Epithelial cell of prostate (primary cell): ENCODE measurements at regions not wholly inside any gene's neighbourhood (a gene's known extent, or its start where the extent isn't known, plus 50 kb on each side); places are given as distances from the start of the nearest gene placed in this dataset.
"Not testable (repeated sequence)": the region's sequence is repeated elsewhere in the genome, so short reads cannot be mapped to it uniquely, and the experiment has no call there.

Experiments used
- DNase-seq: peaks from one replicate; pipeline ENCODE4 v3.0.0-alpha.2; 2011; ENCODE audit warnings: low read depth, low spot score
- H3K27ac ChIP-seq: fragments of 450-650 bp; 2 replicates; pipeline ENCODE4 v1.5.1; 2017; ENCODE audit warnings: mild to moderate bottlenecking

- peak overlapping the region; percentile 7 for H3K27ac ChIP-seq
- peak; percentile 27 for DNase-seq
These were observed 474.5 kb upstream of the PODXL start for GRCh38 chr7:132030883-132031282.

GRCh38 chr7:132030086-132030568 lies 473.7 kb upstream of the PODXL start:
- no peak for DNase-seq
- no peak overlapping the region for H3K27ac ChIP-seq

GRCh38 chr7:132029369-132030085 lies 473.1 kb upstream of the PODXL start:
- no peak for DNase-seq
- H3K27ac ChIP-seq: no peak overlapping the region

GRCh38 chr7:132028144-132028920 lies 471.9 kb upstream of the PODXL start:
- DNase-seq: peak; percentile 34
- H3K27ac ChIP-seq: no peak overlapping the region

- no peak for DNase-seq
- H3K27ac ChIP-seq: no peak overlapping the region
These were observed 467.9 kb upstream of the PODXL start for GRCh38 chr7:132024290-132024689.

- no peak overlapping the region for H3K27ac ChIP-seq
- no peak for DNase-seq
These were observed 467.0 kb upstream of the PODXL start for GRCh38 chr7:132023466-132023865.

- H3K27ac ChIP-seq: no peak overlapping the region
- no peak for DNase-seq
These were observed 465.8 kb upstream of the PODXL start for GRCh38 chr7:132022188-132022587.

- DNase-seq: no peak
- H3K27ac ChIP-seq: no peak overlapping the region
These were observed 463.3 kb upstream of the PODXL start for GRCh38 chr7:132019703-132020102.

- no peak overlapping the region for H3K27ac ChIP-seq
- DNase-seq: no peak
These were observed 453.4 kb upstream of the PODXL start for GRCh38 chr7:132009778-132010177.

- DNase-seq: no peak
- H3K27ac ChIP-seq: no peak overlapping the region
These were observed 448.1 kb upstream of the PODXL start for GRCh38 chr7:132004529-132004928.

GRCh38 chr7:132002343-132002968 lies 446.0 kb upstream of the PODXL start:
- no peak for DNase-seq

GRCh38 chr7:132001146-132001545 lies 444.7 kb upstream of the PODXL start:
- DNase-seq: no peak
- H3K27ac ChIP-seq: no peak overlapping the region

More at GRCh38 chr7:132002343-132002968, 446.0 kb upstream of the PODXL start:
- H3K27ac ChIP-seq: no peak overlapping the region

- no peak overlapping the region for H3K27ac ChIP-seq
- DNase-seq: no peak
These were observed 442.8 kb upstream of the PODXL start for GRCh38 chr7:131999193-131999592.

- no peak for DNase-seq
These were observed 438.9 kb upstream of the PODXL start for GRCh38 chr7:131995324-131995723.

GRCh38 chr7:131981069-131981468 lies 424.6 kb upstream of the PODXL start:
- not testable (repeated sequence) for DNase-seq, H3K27ac ChIP-seq

More at GRCh38 chr7:131995324-131995723, 438.9 kb upstream of the PODXL start:
- no peak overlapping the region for H3K27ac ChIP-seq

- not testable (repeated sequence) for DNase-seq, H3K27ac ChIP-seq
These were observed 421.7 kb upstream of the PODXL start for GRCh38 chr7:131978118-131978517.

- no peak for DNase-seq
- no peak overlapping the region for H3K27ac ChIP-seq
These were observed 420.0 kb upstream of the PODXL start for GRCh38 chr7:131976411-131976810.

GRCh38 chr7:131974671-131975070 lies 418.2 kb upstream of the PODXL start:
- no peak for DNase-seq
- no peak overlapping the region for H3K27ac ChIP-seq

- H3K27ac ChIP-seq: no peak overlapping the region
- DNase-seq: no peak
These were observed 415.8 kb upstream of the PODXL start for GRCh38 chr7:131972251-131972650.

- DNase-seq: no peak
- H3K27ac ChIP-seq: no peak overlapping the region
These were observed 414.2 kb upstream of the PODXL start for GRCh38 chr7:131970602-131971001.

- no peak for DNase-seq
- H3K27ac ChIP-seq: no peak overlapping the region
These were observed 413.1 kb upstream of the PODXL start for GRCh38 chr7:131969560-131969959.
